ENCODE measurements at regions not wholly inside any gene's neighbourhood (a gene's known extent, or its start where the extent isn't known, plus 50 kb on each side); places are given as distances from the start of the nearest gene placed in this dataset.
"Not testable (repeated sequence)": the region's sequence is repeated elsewhere in the genome, so short reads cannot be mapped to it uniquely, and the experiment has no call there.

- intact Hi-C loops (cut with DNase I), result no loop called here
- DNase-seq, result no peak
These were observed 276.5 kb downstream of the EDEM1 start for GRCh38 chr3:5463991-5464390.

GRCh38 chr3:5464649-5465048, 277.1 kb downstream of the EDEM1 start:
- intact Hi-C loops (cut with DNase I), result no loop called here

GRCh38 chr3:5465183-5465582, 277.7 kb downstream of the EDEM1 start:
- no peak for DNase-seq
- intact Hi-C loops (cut with DNase I), result no loop called here

More at GRCh38 chr3:5464649-5465048, 277.1 kb downstream of the EDEM1 start:
- no peak for DNase-seq

DNA sequence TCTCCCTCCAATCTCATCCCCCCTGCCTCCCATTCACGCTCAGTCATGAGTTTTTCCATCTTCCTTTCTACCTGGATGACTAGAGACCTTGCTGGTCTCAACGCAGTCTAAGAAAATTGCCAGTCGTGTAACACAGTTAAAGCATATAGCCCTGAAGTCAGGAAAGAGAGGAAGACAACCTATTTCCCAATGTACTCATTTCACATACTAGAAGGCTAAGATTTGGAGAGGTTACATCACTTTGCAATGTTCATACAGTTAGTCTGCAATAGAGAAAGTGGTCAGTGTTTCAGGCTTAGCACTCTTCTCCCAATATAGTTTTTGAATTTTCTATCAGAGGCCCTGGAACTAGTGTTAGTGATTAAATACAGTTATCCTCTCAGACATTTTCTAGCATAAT, 278.6 kb downstream of the EDEM1 start:
- DNase-seq, result no peak
- intact Hi-C loops (cut with DNase I), result no loop called here

DNA sequence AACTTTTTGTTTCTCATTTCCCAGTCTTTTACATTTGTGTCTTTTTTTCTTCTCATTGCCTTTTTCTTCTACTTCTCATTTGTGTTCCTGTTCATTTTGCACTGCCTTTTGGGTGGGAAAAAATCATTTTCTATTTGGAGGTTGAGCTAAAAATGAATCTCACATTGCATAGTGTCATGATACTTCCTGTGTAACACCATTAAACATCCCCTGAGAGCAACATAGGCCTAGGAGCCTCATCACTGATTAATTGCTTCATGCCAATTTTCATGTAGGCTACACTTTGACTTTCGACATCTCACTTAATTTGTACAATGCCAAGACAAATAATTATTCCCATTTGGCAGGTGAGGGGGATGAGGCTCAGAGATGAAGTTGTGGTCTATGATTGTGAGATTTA, 279.2 kb downstream of the EDEM1 start:
- intact Hi-C loops (cut with DNase I), result no loop called here
- DNase-seq, result no peak

DNA sequence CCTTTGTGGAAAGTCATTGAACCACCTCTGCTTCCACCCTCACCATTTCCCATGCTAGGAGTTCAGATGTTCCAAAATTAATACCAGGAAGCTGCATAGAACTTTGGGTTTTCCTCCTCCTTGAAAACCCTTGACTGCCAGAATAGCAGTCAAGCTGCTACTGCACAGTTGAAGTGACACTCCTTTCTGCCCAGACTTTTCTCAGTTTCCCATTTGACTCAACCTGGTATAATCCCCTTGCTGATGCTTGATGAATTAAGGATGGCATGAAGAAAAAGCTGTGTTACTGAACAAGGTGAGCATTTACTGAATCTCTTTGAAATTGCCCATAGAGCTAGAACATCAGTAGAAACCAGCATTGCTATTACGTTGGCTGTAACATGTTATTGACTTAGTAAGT, 286.0 kb downstream of the EDEM1 start:
- intact Hi-C loops (cut with DNase I), result no loop called here
- no peak for DNase-seq

DNA sequence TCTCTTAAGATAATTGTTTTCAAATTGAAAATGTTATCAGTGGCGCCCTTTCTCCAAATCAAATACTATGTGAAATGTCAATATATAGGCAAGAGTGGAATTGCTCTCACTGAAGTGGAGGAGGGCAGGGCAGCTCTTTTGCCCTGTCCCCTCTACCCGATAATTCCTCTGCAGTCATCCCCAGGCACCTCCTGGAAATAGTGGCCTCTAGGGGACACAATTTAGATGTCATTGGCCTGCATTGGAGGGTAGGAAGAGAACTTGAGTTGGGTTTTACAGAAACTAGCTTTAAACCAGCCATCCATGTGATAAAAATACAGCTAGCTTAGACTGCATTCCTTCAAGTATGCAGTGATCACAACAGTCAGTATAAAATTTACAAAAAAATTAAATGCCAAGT, 288.9 kb downstream of the EDEM1 start:
- no peak for DNase-seq
- intact Hi-C loops (cut with DNase I), result no loop called here

GRCh38 chr3:5479229-5479799, 291.8 kb downstream of the EDEM1 start:
- DNase-seq, result no peak
- intact Hi-C loops (cut with DNase I), result no loop called here

- intact Hi-C loops (cut with DNase I), result no loop called here
- no peak for DNase-seq
These were observed 292.7 kb downstream of the EDEM1 start for GRCh38 chr3:5480190-5480589.

DNA sequence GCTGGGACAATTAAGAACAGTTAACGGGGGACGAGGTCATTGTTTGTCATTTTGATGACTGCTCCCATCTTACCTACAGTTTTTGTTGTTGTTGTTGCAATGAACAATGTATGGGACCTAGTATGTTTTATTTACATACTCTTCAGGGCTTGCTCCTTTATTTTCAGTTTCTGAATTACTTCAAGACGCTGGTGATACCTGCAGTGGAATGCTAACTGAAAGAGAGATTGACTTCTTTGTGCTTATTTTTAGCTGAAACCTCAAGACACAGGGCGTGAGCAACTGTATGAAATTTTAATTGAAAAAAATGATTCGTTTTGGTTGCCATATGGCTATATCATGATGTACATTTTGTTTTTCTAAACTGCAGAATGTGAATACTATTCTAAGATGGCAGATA, 297.9 kb downstream of the EDEM1 start:
- no peak for DNase-seq

GRCh38 chr3:5488771-5489170, 301.3 kb downstream of the EDEM1 start:
- intact Hi-C loops (cut with DNase I), result no loop called here
- DNase-seq, result no peak

More for the DNA sequence above, 297.9 kb downstream of the EDEM1 start:
- intact Hi-C loops (cut with DNase I), result no loop called here

DNA sequence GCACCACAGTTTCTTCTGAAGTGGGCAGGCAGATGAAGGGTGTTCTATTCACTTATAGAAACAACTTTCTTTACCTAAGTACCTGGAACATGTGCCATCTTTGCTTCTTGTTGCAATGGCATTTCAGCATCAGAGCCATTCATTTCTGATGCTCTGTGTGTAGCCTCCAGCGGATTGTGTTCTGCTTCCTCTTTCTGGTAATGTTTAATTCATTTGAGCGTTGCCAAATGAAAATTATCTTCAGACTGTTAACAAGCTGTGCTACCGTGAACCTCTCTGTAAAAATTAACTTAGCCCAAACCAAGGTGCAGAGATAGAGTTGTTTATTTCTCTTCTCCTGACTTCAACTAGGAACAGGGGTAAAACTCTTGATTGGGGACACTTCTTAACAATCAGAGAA, 302.0 kb downstream of the EDEM1 start:
- DNase-seq, result no peak
- intact Hi-C loops (cut with DNase I), result no loop called here

GRCh38 chr3:5494905-5495519, 307.5 kb downstream of the EDEM1 start:
- DNase-seq, result no peak
- intact Hi-C loops (cut with DNase I), result no loop called here

- DNase-seq, result no peak
- intact Hi-C loops (cut with DNase I), result no loop called here
These were observed 310.0 kb downstream of the EDEM1 start for GRCh38 chr3:5497497-5497896.

DNA sequence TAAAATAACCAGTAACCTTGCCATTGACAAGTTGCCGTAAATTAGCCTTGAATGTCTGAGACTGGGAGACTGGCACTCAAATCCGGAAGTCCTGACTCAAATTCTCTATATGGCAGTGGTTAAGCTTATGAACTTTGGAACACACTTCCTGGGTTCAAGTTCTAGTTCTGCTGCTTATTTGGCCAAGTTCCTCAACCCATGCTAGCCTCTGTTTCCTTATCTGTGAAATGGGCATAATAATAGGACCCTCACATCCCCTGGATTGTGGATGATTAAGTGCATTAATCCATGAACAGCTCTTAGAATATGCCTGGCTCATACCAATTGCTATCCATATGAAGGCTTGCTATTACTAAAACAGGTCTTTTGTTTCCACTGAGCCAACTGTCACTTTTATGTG, 311.5 kb downstream of the EDEM1 start:
- intact Hi-C loops (cut with DNase I), result no loop called here
- DNase-seq, result no peak

- DNase-seq, result no peak
- intact Hi-C loops (cut with DNase I), result no loop called here
These were observed 311.9 kb downstream of the EDEM1 start for GRCh38 chr3:5499404-5499803.

- DNase-seq, result no peak
- intact Hi-C loops (cut with DNase I), result no loop called here
These were observed 315.6 kb downstream of the EDEM1 start for GRCh38 chr3:5503136-5503535.

DNA sequence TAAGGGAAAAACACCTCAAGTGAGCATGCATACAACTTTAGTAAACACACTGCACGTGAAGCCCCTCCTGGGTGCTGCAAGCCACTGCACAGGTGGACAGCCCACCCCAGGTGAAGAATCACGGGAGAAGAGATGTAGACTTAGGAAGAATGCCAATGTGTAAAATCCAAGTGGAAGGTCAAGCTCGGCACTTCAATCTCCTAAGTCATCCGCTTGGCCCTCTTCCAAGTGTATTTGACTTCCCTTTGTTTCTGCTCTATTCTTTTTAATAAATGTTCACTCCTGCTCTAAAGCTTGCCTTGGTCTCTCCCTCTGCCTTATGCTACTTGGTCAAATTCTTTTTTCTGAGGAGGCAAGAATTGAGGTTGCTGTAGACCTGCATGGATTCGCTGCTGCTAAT, 316.6 kb downstream of the EDEM1 start:
- intact Hi-C loops (cut with DNase I), result no loop called here
- no peak for DNase-seq

GRCh38 chr3:5505163-5505562, 317.7 kb downstream of the EDEM1 start:
- DNase-seq, result no peak
- intact Hi-C loops (cut with DNase I), result no loop called here

DNA sequence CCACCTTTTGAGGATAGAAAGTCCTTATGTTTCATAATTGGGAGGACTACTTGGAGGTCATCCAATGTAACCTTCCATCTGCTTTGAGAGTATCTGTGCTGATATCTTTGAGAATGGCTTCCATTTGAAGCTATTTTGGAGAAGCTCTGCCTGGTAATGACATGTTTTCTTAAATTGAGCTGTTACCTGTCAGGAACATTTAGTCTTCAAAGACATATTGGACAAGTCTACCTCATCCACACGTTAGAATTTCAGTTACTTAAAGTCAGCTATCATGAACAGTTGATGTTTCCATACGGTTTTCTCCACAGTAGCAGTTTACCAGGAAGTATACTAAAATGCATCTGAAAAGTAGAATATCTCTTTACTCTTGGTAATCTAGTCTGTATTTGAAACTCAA, 318.5 kb downstream of the EDEM1 start:
- intact Hi-C loops (cut with DNase I), result no loop called here
- no peak for DNase-seq

- DNase-seq; intact Hi-C loops (cut with DNase I): not testable (repeated sequence)
These were observed 321.4 kb downstream of the EDEM1 start for GRCh38 chr3:5508860-5509259.

DNA sequence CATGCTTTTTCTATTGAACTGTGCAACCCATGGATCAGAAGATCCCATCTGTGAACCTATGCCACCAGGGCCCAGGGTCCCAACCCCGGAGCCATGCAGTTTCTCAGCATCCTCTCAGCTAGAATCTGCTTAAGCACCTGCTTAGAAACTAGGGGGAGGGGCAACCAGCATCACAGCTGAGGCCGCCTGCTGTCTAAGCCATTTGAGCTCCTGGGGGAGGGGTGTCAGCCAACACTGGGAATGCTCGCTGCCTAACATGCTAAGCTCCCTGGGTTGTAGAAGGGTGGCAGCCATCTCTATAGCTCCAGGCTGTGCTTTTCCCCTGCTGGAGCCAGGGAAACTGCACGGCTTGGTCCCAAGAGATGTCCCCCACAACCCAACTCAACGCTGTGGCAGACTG, 322.8 kb downstream of the EDEM1 start:
- intact Hi-C loops (cut with DNase I), result no loop called here

GRCh38 chr3:5517921-5518320, 330.4 kb downstream of the EDEM1 start:
- DNase-seq, result no peak
- intact Hi-C loops (cut with DNase I), result no loop called here

More for the DNA sequence above, 322.8 kb downstream of the EDEM1 start:
- DNase-seq, result peak in 1 of 10 donors; percentile 18

All from posterior cingulate gyrus (tissue), 11 donors.